Inferior parietal cortex (tissue), 1 donor: ENCODE measurements at regions not wholly inside any gene's neighbourhood (a gene's known extent, or its start where the extent isn't known, plus 50 kb on each side); places are given as distances from the start of the nearest gene placed in this dataset.
"Not testable (repeated sequence)": the region's sequence is repeated elsewhere in the genome, so short reads cannot be mapped to it uniquely, and the experiment has no call there.

Experiments used
- DNase-seq: peaks from one replicate; pipeline ENCODE4 v3.0.0-alpha.2; 2016; ENCODE audit errors: extremely low spot score

DNA sequence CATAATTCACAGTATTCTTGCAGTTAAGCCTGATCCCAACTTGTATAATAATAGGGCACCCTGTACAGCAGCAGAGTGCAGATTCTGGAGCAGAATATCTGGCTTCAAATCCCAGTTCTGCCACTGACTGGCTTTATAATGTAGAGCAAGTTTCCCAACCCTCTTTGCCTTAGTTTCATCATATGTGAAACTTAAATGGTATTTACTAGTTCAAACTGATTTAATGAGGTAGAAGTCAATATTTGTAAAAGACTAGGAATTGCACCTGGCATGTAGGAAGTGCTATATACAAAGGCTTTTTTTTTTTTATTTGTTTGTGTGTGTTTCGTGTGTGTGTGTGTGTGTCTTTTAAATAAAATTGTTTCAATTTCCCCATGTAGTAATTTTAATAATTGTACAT, 125.9 kb downstream of the CCER1 start:
- no peak for DNase-seq

DNA sequence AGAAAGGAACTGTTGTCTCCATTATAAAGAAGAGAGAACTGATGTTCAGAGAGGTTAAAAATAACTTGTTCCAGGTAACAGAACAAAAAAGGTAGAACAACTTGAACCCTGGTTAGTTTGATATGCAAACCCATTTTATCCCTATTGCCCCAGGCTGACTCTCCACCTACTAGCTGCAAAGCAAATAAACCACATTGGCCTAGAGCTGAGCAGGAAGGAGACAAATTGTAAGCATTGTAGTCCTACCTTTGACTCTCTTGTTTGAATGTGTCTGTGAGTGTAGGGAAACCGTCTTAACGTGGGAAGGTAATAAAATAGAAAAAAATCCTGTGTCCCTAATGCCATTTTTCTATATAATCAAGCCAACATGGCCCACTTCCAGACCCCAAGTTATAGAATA, 126.4 kb downstream of the CCER1 start:
- no peak for DNase-seq

DNA sequence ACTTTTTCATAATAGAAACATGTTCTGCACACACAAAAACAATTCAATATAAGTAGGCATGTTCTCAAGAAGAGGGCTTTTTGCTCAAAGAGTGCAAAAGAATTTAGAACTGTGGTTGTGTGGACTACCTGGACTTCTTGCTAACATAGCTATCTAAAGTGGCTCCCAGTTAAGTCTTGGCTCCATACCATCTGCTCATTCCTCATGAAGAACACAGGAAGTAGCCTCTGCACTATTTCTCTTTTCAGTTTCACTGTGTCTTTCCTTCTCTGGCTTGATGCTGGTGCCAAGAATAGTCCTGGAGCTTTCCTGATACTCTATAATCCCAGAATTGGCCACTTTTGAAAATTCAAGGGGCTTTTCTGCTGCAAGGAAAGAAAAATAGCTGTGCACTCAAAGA, 127.4 kb downstream of the CCER1 start:
- DNase-seq, result no peak

DNA sequence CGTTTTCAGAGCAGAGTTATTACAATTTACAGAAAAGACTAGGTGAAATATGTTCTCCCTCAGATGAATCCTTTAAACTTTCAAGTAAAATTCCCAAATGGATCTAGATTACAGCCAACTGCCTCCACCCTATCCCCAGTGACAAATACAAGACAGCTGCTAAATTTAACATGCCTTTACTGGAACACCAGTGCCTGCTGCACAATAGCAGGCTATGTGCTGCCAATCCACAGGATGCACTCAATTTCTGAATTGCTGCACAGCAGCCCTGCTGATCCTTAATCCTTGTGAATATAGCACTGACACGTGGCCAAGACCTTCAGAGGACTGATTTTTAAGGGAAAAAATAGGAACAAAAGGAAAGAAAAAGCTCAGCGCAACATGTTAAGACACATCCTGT, 128.9 kb downstream of the CCER1 start:
- DNase-seq, result no peak

DNA sequence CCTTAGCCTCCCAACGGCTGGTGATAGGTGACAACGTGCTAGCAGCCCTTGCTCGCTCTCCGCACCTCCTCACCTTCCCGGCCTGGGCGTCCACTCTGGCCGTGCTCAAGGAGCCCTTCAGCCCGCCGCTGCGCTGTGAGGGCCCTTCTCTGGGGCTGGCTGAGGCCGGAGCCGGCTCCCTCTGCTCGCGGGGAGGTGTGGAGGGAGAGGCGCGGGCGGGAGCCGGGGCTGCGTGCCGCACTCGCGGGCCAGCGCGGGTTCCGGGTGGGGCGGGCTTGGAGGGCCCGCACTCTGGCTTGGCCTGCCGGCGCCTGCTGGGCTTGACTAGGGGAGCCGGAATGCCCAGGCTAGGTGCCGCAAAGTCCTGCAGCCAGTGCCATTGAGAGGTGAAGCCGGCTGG, 131.1 kb downstream of the CCER1 start:
- DNase-seq, result no peak

DNA sequence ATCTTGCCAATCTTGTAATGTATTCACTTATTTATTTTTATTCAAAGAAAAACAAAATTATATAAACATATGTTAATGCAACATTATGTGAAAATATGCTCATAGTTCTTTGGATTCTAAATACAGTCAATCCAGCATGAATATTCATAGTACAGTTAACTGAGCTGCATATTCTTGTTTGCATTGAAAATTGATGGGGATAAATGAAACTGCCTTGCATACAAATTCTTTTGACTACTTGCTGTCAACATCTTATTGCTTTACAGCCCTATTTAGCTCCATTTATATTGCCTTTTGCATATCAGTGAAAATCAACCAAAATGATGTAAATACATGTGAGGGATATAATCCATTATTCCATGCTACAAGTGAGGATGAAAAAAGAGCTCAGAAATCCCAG, 135.3 kb downstream of the CCER1 start:
- DNase-seq, result no peak

DNA sequence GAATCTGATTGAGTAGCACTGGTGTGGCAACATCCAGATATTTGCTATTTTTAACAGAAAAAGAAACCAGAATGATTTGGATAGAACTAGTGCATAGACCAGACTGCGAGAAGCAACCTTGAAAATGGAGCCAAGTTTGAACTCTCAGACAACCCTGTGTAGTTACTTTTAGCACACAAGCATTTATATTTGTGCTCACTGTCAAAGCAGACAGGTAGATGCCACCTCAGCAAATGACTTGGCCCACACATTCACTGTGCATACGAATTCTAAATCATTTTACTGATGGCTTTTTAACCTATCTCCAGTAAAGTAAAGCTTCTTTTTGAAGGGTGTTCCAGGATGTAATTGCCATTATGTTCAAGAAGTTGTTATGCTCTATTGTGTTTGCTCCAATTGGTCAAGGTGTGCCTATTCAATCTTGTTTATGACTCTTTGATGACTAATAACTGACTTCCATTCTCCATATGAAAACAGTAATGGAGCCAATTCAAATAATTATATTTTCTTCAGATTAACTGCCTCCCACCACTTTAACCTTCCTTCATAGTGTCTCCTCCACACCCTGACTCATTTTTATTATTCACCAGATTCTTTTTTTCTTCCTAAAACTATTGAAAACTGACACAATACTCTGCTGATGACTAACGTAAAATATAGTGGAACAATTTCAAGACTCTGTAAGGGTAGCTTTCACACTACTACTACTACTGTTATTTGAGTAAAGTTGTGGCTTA, 138.5 kb downstream of the CCER1 start:
- DNase-seq, result no peak

DNA sequence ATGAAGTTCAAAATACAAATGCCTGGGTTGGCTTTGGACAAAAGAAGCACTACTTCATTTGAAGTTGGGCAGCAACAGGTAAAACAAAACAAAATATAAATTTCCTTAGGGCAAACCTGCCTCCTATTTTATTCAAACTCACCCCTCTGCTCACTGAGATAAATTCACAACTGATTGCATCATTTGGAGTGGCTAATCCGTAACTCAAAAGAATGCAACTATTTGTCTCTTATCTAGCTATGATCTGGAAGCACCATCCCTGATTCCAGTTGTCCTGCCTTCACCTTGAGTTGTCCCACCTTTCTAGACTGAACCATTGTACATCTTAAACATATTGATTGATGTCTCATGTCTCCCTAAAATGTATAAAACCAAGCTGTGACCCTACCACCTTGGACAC, 145.0 kb downstream of the CCER1 start:
- DNase-seq, result no peak

DNA sequence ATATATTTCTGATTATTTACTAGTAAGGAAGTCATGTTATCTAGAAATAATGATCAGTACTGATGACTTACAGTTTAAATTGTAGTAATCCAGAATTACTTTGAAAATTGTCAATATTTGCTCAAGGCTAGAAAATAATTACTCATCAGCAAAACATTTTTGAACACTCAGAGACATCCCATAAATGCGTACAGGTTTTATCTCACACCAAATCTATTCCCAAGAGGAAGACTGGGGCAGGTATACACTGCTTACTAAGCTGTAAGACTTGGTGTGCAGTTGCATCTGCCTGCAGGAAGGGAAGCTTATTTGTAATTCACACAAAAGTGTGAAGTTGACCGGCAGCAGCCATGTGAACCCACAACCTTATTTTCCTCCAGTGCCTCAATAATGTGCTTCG, 146.4 kb downstream of the CCER1 start:
- no peak for DNase-seq

DNA sequence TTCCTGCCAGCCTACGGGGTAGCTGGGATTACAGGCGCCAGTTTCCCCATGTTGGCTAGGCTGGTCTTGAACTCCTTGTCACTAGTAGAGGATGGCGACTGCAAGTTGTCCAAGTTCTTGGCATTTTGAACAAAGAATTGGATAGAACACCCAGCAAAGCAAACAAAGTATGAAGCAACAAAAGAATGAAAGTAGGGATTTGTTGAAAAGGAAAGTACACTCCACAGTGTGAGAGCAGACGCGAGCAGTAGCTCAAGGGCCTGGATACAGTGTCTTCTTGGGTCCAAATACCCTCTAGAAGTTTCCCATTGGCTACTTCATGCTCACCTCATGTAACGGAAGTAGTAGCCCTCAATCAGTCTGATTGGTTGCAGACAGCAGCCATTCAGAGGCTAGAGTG, 152.2 kb downstream of the CCER1 start:
- DNase-seq, result no peak

DNA sequence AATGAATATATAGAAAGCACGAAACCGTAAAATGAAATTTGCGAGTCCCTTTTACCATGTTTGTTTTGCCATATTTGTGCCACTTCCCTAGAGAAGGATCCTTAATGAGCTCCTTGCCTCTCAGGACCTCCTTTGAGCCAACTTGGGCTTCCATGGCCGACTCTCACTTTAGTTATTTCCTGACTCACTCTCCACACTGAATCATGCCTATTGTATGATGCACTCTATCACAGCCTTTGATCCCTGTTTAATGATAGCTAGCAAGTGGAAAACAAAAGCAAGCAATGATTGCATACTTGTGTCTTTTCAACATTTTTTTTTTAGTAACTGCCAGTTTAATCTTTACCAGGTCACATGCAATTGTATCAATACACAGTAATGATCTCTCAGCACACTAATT, 153.2 kb downstream of the CCER1 start:
- DNase-seq, result no peak

DNA sequence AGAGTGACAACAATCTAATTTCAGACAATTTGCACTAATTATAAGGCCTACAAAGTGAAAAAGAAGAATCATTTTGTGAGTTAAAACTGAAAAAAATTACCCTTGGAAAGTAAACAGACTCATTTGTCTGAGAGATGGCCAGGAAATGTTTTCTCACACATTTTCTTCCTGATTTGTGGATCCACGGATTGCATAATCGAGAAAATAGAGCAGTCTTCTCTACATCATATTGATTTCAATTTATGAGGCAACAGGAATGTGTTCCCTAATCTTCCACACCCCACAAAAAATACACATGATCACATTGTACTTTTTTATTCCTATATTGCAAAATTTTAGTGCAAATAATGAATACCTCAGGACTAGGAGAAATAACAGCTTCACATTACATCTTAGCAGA, 160.8 kb downstream of the CCER1 start:
- DNase-seq, result no peak

DNA sequence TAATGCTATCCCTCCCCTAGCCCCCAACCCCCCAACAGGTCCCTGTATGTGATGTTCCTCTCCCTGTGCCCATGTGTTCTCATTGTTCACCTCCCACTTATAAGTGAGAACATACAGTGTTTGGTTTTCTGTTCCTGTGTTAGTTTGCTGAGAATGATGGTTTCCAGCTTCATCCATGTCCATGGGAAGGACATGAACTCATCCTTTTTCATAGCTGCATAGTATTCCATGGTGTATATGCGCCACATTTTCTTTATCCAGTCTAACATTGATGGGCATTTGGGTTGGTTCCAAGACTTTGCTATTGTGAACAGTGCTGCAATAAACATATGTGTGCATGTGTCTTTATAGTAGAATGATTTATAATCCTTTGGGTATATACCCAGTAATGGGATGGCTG, 162.3 kb downstream of the CCER1 start:
- DNase-seq, result not testable (repeated sequence)

DNA sequence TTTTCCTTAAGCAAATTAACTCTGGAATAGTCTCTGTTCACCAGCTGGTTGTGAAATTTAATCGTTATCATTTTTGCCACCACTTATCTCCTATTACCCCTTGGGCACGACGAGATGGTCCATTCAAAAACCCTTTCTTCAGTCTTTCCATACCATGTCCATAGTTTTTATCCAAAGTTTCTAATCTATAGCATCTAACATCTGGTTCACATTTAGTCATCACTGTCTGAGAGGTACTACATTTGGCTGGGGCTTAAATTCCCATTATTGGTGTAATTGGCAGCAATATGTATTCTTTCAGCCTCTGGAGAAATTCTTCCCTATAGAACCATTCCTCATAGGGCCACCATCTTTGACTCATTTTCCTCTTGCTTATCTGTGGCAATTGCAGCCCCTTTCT, 163.5 kb downstream of the CCER1 start:
- no peak for DNase-seq

DNA sequence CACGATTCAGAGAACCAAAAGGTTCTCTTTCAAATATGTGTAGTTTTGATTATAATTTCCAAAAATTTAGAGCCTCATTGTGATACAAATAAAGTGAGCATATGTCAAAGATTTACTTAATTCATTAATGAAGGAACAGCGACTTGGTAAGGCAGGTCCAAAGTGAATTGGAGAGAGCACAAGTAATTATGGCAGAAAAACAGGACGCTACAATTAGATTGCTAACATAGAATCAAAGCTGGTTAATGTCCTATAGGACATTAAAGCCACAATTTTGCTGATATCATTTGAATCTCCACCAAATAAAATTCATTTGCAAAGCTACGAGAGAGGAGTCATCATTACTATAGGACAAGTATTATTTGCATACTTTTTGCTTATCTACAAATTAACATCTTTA, 164.2 kb downstream of the CCER1 start:
- no peak for DNase-seq

DNA sequence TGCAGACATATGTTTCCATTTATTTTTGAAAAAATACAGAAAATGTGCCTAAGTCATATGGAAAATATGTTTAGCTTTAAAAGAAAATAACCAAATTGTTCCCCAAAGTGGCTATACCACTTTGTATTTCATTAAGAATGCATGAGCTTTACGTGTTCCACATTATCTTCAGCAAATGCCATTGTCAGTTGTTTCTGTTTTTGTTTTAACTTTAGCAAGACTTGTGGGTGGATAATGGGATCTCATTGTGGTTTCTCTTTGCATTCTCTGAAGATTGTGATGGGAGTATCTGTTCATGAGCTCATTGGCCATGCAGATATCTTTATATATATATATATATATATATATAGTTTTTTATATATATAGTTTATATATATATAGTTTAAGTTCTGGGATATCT, 181.5 kb downstream of the CCER1 start:
- DNase-seq, result no peak

DNA sequence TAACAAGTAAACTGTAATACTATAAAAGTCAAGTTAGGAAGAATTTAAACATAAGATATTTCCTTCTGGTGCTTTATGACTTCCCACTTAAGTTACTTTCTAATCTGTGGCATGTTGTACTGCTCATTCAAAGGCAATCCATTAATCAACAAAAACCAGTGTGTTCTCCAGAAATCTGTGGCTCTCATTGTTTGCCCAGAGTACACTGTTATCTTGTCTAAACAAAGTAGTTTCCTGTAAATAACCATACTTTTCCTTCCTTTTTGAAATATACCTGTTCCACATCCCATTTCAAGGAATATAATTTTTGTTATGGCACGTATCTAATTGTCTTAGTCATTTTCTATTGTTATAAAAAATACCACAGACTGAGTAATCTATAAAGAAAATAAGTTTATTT, 184.1 kb downstream of the CCER1 start:
- DNase-seq, result no peak

DNA sequence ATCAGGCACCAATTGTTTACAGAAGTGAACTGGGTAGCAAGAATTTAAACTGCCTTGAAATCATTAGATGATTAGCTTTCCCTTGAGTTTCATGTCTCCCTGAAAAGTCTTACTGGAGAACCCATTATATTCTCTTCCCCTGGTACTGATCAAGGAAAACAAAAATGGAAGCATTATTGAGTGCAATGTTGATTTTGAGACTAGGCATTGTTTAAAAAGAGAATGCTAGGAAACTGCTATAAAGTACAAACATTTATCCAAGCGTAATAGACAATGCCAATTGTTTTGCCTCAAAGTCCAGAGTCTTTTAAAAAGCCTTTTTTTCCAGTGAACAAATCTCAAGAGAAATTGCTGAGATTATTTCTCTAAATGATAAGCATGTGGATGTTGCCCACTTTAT, 197.0 kb downstream of the CCER1 start:
- DNase-seq, result no peak

DNA sequence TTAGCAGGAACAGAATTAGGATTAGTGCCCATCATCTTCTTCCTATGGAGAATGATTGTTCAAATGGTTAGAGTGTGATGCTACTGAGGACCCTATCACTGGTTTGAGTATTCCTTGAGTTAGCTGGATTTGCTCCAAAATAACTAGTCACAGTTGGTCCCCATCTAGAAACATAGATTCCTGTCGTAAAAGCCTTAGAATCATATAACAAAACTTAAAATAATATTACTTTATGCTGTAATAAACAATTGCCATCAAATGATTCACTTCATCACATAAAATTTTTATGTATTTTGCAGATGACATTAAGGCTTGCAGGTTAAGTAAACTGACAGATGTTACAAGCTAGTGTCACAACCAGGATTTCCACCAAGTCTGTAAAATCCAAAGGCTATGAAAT, 209.8 kb downstream of the CCER1 start:
- no peak for DNase-seq

DNA sequence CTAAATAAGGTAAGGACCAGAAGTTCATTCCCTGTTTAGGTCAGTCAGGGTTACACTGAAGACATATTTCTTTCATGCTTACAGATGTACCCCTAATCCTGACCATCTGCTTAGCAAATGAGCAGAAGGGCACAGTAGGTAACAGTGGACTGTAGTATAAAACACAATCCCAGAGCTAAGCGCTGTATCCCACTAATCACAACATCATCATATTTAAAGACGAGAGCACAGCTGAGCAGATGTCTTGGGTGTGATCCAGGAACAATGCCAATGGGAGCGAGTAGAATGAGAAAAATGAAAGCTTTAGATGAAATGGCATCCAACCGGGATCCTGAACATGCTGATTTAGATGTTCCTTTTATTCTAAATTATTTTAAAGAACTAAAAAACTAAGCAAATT, 213.4 kb downstream of the CCER1 start:
- no peak for DNase-seq

DNA sequence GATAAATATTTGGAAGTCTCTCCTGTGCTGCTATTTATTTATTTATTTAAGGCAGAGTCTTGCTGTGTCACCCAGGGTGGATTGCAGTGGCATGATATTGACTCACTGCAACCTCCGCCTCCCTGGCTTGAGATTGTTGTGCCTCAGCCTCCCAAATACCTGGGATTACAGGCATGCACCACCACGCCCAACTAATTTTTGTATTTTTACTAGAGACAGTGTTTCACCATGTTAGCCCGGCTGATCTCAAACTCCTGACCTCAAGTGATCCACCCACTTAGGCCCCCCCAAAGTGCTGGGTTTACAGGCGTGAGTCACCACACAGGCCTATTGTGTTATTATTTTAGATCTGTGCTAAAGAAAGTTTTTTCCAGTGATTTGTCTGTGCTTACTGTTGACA, 225.2 kb downstream of the CCER1 start:
- no peak for DNase-seq

DNA sequence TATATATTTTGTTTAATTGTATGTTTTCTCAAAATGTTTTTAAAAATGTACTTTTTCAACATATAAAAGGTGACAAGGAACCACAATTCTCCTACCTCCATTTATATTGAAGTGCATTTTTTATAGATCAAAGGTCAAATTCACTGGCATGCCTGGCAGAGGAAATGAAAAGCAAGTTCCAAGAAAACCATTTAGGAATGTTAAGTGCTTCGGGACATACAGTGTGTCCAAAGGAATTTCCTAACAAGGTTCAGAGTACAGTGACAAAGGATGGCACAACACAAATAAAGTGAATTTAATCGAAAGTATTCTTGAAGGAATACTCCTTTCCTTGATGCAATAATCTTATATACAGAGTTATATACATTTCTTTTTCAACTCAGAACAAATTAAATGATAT, 242.3 kb downstream of the CCER1 start:
- DNase-seq, result no peak

DNA sequence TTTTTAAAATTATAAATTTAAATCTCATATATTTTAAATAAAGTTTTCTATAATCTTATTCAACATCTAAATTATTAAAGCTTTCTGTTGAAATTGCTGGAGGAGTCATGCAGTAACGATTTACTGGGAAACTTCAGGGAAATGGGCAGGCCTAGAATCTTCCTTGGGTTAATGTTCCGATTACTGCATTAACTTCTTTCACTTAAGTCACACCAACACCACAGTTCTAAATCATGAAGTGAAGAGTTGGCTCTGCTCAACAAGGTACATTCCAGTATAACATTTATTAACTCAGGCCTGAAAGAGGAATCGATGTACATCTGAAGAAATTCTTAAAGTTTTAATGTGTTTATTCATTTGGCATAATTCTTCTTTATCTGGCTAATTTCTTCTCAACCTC, 244.3 kb downstream of the CCER1 start:
- no peak for DNase-seq

DNA sequence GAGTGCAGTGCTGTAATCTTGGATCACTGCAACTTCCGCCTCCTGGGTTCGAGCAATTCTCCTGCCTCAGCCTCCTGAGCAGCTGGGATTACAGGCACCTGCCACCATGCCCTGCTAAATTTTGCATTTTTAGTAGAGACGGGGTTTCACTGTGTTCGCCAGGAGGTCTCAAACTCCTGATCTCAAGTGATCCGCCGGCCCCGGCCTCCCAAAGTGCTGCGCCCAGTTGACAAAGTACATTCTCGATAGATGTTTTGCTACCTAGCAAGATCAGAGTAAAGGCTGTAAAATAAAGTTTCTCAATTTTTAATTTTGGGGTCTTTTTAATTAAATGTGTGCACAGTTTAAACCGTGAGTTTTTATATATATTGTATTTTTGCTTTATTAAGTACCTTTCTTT, 248.9 kb downstream of the CCER1 start:
- DNase-seq, result no peak
